ENCODE measurements at regions not wholly inside any gene's neighbourhood (a gene's known extent, or its start where the extent isn't known, plus 50 kb on each side); places are given as distances from the start of the nearest gene placed in this dataset.
"Not testable (repeated sequence)": the region's sequence is repeated elsewhere in the genome, so short reads cannot be mapped to it uniquely, and the experiment has no call there.

GRCh38 chr2:111331099-111331724 is 210.5 kb downstream of the BCL2L11 start:
- ATAC-seq; H3K9ac ChIP-seq (ENCODE audit: low read length); DNase-seq (ENCODE audit: low read depth, low spot score); H3K79me2 ChIP-seq (ENCODE audit: insufficient read depth, low read length); H4K20me1 ChIP-seq (ENCODE audit: insufficient read depth); POLR2A ChIA-PET; H3K27ac ChIP-seq (ENCODE audit: low read depth, low read length); RAD21 ChIA-PET (ENCODE audit: low non-redundant PET in 1 of 2, low total read pairs in 2 of 2, uncharacterized antibody in 2 of 2, unreplicated experiment in 2 of 2); H3K9me3 ChIP-seq (ENCODE audit: control insufficient read depth in 1 of 2, insufficient read depth in 1 of 2, low read depth in 1 of 2, low read length in 2 of 2); H3K36me3 ChIP-seq (ENCODE audit: control insufficient read depth in 1 of 2, insufficient read depth in 2 of 2, low read length in 2 of 2); intact Hi-C loops (cut with micrococcal nuclease); H3K9me2 ChIP-seq (ENCODE audit: insufficient read depth); H2AFZ ChIP-seq (ENCODE audit: low read depth, low read length, poor library complexity, severe bottlenecking); H3K27me3 ChIP-seq (ENCODE audit: insufficient read depth, low read length); BruUV-seq (replicated peaks); CTCF ChIA-PET; H3K4me2 ChIP-seq (ENCODE audit: low read length); H3K4me3 ChIP-seq (replicated peaks in 1 of 2; ENCODE audit: low read depth in 1 of 2, low read length in 2 of 2); H3K4me1 ChIP-seq (ENCODE audit: control insufficient read depth in 1 of 2, insufficient read depth in 2 of 2, low read length in 2 of 2): not testable (repeated sequence)

- H3K4me3 ChIP-seq (replicated peaks in 1 of 2; ENCODE audit: low read depth in 1 of 2, low read length in 2 of 2); H3K36me3 ChIP-seq (ENCODE audit: control insufficient read depth in 1 of 2, insufficient read depth in 2 of 2, low read length in 2 of 2); H3K4me1 ChIP-seq (ENCODE audit: control insufficient read depth in 1 of 2, insufficient read depth in 2 of 2, low read length in 2 of 2); H3K9me3 ChIP-seq (ENCODE audit: control insufficient read depth in 1 of 2, insufficient read depth in 1 of 2, low read depth in 1 of 2, low read length in 2 of 2); H4K20me1 ChIP-seq (ENCODE audit: insufficient read depth); ATAC-seq; H3K27me3 ChIP-seq (ENCODE audit: insufficient read depth, low read length); DNase-seq (ENCODE audit: low read depth, low spot score); H3K9ac ChIP-seq (ENCODE audit: low read length); POLR2A ChIA-PET; CTCF ChIA-PET; H3K79me2 ChIP-seq (ENCODE audit: insufficient read depth, low read length); H3K9me2 ChIP-seq (ENCODE audit: insufficient read depth); BruUV-seq (replicated peaks); H3K27ac ChIP-seq (ENCODE audit: low read depth, low read length); RAD21 ChIA-PET (ENCODE audit: low non-redundant PET in 1 of 2, low total read pairs in 2 of 2, uncharacterized antibody in 2 of 2, unreplicated experiment in 2 of 2); H2AFZ ChIP-seq (ENCODE audit: low read depth, low read length, poor library complexity, severe bottlenecking); H3K4me2 ChIP-seq (ENCODE audit: low read length); intact Hi-C loops (cut with micrococcal nuclease): not testable (repeated sequence)
Measured at GRCh38 chr2:111335220-111335907, 214.7 kb downstream of the BCL2L11 start.

GRCh38 chr2:111338474-111338873 is 217.8 kb downstream of the BCL2L11 start:
- CTCF ChIA-PET; H2AFZ ChIP-seq (ENCODE audit: low read depth, low read length, poor library complexity, severe bottlenecking); POLR2A ChIA-PET; DNase-seq (ENCODE audit: low read depth, low spot score); H3K4me1 ChIP-seq (ENCODE audit: control insufficient read depth in 1 of 2, insufficient read depth in 2 of 2, low read length in 2 of 2); H3K27me3 ChIP-seq (ENCODE audit: insufficient read depth, low read length); intact Hi-C loops (cut with micrococcal nuclease); H3K4me2 ChIP-seq (ENCODE audit: low read length); ATAC-seq; H3K9ac ChIP-seq (ENCODE audit: low read length); H3K9me2 ChIP-seq (ENCODE audit: insufficient read depth); H4K20me1 ChIP-seq (ENCODE audit: insufficient read depth); H3K4me3 ChIP-seq (replicated peaks in 1 of 2; ENCODE audit: low read depth in 1 of 2, low read length in 2 of 2); RAD21 ChIA-PET (ENCODE audit: low non-redundant PET in 1 of 2, low total read pairs in 2 of 2, uncharacterized antibody in 2 of 2, unreplicated experiment in 2 of 2); H3K9me3 ChIP-seq (ENCODE audit: control insufficient read depth in 1 of 2, insufficient read depth in 1 of 2, low read depth in 1 of 2, low read length in 2 of 2); H3K79me2 ChIP-seq (ENCODE audit: insufficient read depth, low read length); BruUV-seq (replicated peaks); H3K27ac ChIP-seq (ENCODE audit: low read depth, low read length); H3K36me3 ChIP-seq (ENCODE audit: control insufficient read depth in 1 of 2, insufficient read depth in 2 of 2, low read length in 2 of 2): not testable (repeated sequence)

- H3K9me2 ChIP-seq (ENCODE audit: insufficient read depth); intact Hi-C loops (cut with micrococcal nuclease); RAD21 ChIA-PET (ENCODE audit: low non-redundant PET in 1 of 2, low total read pairs in 2 of 2, uncharacterized antibody in 2 of 2, unreplicated experiment in 2 of 2); DNase-seq (ENCODE audit: low read depth, low spot score); H3K79me2 ChIP-seq (ENCODE audit: insufficient read depth, low read length); CTCF ChIA-PET; ATAC-seq; H3K27ac ChIP-seq (ENCODE audit: low read depth, low read length); H3K4me1 ChIP-seq (ENCODE audit: control insufficient read depth in 1 of 2, insufficient read depth in 2 of 2, low read length in 2 of 2); H3K9ac ChIP-seq (ENCODE audit: low read length); H2AFZ ChIP-seq (ENCODE audit: low read depth, low read length, poor library complexity, severe bottlenecking); BruUV-seq (replicated peaks); H3K4me2 ChIP-seq (ENCODE audit: low read length); POLR2A ChIA-PET; H3K36me3 ChIP-seq (ENCODE audit: control insufficient read depth in 1 of 2, insufficient read depth in 2 of 2, low read length in 2 of 2); H4K20me1 ChIP-seq (ENCODE audit: insufficient read depth); H3K9me3 ChIP-seq (ENCODE audit: control insufficient read depth in 1 of 2, insufficient read depth in 1 of 2, low read depth in 1 of 2, low read length in 2 of 2); H3K27me3 ChIP-seq (ENCODE audit: insufficient read depth, low read length); H3K4me3 ChIP-seq (replicated peaks in 1 of 2; ENCODE audit: low read depth in 1 of 2, low read length in 2 of 2): not testable (repeated sequence)
Measured at GRCh38 chr2:111339476-111339875, 218.8 kb downstream of the BCL2L11 start.

Data from HCT116 (cell line).